ENCODE measurements at regions not wholly inside any gene's neighbourhood (a gene's known extent, or its start where the extent isn't known, plus 50 kb on each side); places are given as distances from the start of the nearest gene placed in this dataset.

- DNase-seq, result no peak
Measured at GRCh38 chr12:91918431-91918830, 227.2 kb downstream of the BTG1 start.

- no peak for DNase-seq
Measured at GRCh38 chr12:91914701-91915100, 230.9 kb downstream of the BTG1 start.

- no peak for DNase-seq
Measured at GRCh38 chr12:91913651-91914050, 232.0 kb downstream of the BTG1 start.

- no peak for DNase-seq
Measured at GRCh38 chr12:91913124-91913523, 232.5 kb downstream of the BTG1 start.

- no peak for DNase-seq
Measured at GRCh38 chr12:91912178-91912577, 233.5 kb downstream of the BTG1 start.

GRCh38 chr12:91910871-91911388, 234.7 kb downstream of the BTG1 start:
- no peak for DNase-seq

GRCh38 chr12:91902860-91903683, 242.6 kb downstream of the BTG1 start:
- no peak for DNase-seq

GRCh38 chr12:91901381-91902074, 244.1 kb downstream of the BTG1 start:
- no peak for DNase-seq

GRCh38 chr12:91900971-91901370, 244.7 kb downstream of the BTG1 start:
- no peak for DNase-seq

GRCh38 chr12:91899056-91899455, 246.6 kb downstream of the BTG1 start:
- no peak for DNase-seq

GRCh38 chr12:91897025-91897515, 248.6 kb downstream of the BTG1 start:
- no peak for DNase-seq

GRCh38 chr12:91896286-91897024, 249.2 kb downstream of the BTG1 start:
- DNase-seq, result no peak

- DNase-seq, result no peak
Measured at GRCh38 chr12:91894911-91895310, 250.7 kb downstream of the BTG1 start.

- DNase-seq, result no peak
Measured at GRCh38 chr12:91893476-91893875, 252.2 kb downstream of the BTG1 start.

- no peak for DNase-seq
Measured at GRCh38 chr12:91892081-91892855, 253.4 kb downstream of the BTG1 start.

- no peak for DNase-seq
Measured at GRCh38 chr12:91890742-91891141, 254.9 kb downstream of the BTG1 start.

GRCh38 chr12:91889910-91890309, 255.7 kb downstream of the BTG1 start:
- no peak for DNase-seq

- DNase-seq, result no peak
Measured at GRCh38 chr12:91889059-91889458, 256.6 kb downstream of the BTG1 start.

GRCh38 chr12:91887957-91888356, 257.7 kb downstream of the BTG1 start:
- DNase-seq, result no peak

GRCh38 chr12:91885851-91886731, 259.6 kb downstream of the BTG1 start:
- no peak for DNase-seq

- no peak for DNase-seq
Measured at GRCh38 chr12:91884230-91884629, 261.4 kb downstream of the BTG1 start.
